ENCODE measurements at regions not wholly inside any gene's neighbourhood (a gene's known extent, or its start where the extent isn't known, plus 50 kb on each side); places are given as distances from the start of the nearest gene placed in this dataset.

GRCh38 chr14:86203843-86204242, 673.9 kb downstream of the FLRT2 start:
- TF ChIP-seq CTCF (IDR thresholded peaks at IDR 0.05), result no peak
- TF ChIP-seq EP300 (IDR thresholded peaks at IDR 0.05), result no peak
- TF ChIP-seq POLR2A (IDR thresholded peaks at IDR 0.05; ENCODE audit: low read depth), result no peak
- no peak for TF ChIP-seq POLR2AphosphoS5 (IDR thresholded peaks at IDR 0.05)
